GM13976 (cell line): ENCODE measurements at regions not wholly inside any gene's neighbourhood (a gene's known extent, or its start where the extent isn't known, plus 50 kb on each side); places are given as distances from the start of the nearest gene placed in this dataset.

Experiments
- DNase-seq: peaks from one replicate; pipeline ENCODE4 v3.0.0; 2012; ENCODE audit warnings: low spot score
- in situ Hi-C: fragments of 300-500 bp; cut with MboI; formaldehyde crosslinking; loops from one replicate; pipeline ENCODE4 v1.12.0; 2022; ENCODE audit warnings: low sequenced_read_pairs, mixed read lengths, inconsistent platforms; ENCODE audit not compliant: unreplicated experiment
- TF ChIP-seq, protein P1 (sequence below): IDR thresholded peaks from 2 replicates; pipeline ENCODE4 v1.5.1; 2012; ENCODE audit warnings: borderline replicate concordance, mild to moderate bottlenecking; ENCODE audit not compliant: insufficient read depth; ENCODE audit errors: extremely low read depth, missing control alignments, control extremely low read depth

DNA sequence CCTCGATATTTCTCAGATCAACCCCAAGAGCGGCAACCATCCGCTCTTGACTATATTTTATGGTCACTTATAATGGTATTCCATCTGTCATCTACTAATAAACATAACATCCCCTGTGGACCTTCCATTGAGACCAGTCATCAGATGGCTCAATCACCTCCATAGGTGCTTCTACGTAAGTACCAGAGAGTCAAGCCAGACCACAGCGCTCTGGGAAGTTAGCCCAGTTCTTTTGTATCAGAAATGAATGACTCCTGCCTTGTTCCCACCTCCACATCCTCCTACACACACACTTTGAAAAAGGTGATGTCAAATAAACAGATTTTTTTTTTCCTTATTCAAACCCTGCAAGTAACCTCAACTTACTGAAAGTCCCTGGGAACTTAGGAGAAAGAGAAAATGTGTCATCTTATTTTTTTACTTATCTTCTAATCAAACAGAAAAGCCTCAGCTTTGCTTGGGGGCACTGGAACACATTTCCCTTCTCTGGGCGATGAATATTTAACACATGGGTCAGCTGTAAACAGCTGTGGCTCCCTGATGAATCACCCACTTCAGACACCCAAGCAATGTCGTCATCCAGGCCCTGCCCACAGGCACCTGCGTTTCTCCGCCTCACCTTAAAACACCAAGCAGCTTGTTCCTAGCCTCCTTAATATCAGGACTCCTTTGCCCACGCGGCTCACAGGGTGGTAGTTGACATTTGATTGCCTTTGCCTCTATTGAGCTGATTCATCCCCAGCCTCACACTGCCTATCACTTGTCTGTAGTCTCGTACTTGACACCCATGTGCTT is 121.4 kb upstream of the LY86 start:
- in situ Hi-C loops, result no loop called here
- no peak for DNase-seq
- TF ChIP-seq, protein P1, sequence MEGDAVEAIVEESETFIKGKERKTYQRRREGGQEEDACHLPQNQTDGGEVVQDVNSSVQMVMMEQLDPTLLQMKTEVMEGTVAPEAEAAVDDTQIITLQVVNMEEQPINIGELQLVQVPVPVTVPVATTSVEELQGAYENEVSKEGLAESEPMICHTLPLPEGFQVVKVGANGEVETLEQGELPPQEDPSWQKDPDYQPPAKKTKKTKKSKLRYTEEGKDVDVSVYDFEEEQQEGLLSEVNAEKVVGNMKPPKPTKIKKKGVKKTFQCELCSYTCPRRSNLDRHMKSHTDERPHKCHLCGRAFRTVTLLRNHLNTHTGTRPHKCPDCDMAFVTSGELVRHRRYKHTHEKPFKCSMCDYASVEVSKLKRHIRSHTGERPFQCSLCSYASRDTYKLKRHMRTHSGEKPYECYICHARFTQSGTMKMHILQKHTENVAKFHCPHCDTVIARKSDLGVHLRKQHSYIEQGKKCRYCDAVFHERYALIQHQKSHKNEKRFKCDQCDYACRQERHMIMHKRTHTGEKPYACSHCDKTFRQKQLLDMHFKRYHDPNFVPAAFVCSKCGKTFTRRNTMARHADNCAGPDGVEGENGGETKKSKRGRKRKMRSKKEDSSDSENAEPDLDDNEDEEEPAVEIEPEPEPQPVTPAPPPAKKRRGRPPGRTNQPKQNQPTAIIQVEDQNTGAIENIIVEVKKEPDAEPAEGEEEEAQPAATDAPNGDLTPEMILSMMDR, result no peak

DNA sequence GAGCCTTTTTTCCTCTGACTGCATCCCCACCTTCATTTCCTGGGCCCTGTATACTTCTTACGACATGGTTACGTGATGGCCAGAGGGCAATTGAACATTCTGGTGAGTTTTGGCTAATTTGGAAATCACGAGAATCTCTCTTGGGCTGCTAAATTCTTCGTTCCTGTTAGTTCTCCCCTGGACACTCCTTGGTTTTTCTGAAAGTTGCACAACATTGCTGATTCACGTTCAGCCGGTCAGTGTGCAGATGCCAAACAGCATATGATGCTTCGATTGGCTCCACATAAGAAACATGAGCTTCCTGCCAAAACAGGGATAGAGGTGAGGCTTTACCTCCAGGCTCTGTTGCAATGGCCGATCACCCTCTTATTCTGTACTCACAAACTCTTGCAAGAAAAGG is 119.4 kb upstream of the LY86 start:
- TF ChIP-seq, protein P1, result no peak
- no peak for DNase-seq
- in situ Hi-C loops, result no loop called here

DNA sequence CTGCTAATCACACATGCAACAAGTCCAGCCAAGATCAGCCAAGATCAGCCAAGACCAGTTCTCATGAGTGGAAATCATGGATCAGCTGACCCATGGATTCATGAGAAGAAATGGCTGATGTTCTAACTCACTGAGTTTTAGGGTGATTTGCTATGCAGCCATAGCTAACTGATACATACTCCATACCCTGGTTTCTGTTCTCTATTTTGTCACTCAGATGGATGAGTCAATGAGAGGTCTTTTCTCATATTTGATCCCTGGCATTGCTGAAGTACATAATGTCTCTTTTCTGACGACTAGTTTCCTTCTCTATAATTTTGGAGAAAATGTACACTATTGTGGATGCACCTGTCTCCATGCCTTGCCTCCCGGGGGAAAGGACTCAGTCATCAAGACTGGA is 118.4 kb upstream of the LY86 start:
- TF ChIP-seq, protein P1, result no peak
- DNase-seq, result no peak
- in situ Hi-C loops, result no loop called here

DNA sequence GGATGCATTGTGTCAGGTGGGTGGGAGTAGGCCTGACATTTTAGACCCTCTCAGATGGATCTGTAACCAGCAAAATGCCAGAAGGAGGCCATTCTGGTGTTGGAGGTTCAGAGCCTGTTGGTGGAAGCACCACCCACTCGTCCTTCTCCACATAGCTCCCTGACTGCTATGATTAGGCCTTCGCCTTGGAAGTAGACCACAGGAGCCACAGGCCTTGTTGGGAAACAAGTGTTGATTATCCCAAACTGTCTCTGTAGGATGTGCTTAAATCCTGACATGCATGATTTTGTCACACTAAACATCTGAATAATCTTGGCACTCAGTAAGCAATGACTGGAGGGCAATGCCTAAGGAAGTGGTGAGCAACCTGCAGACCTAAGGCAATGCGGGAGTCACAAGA is 117.2 kb upstream of the LY86 start:
- no peak for DNase-seq
- TF ChIP-seq, protein P1, result no peak
- in situ Hi-C loops, result no loop called here

DNA sequence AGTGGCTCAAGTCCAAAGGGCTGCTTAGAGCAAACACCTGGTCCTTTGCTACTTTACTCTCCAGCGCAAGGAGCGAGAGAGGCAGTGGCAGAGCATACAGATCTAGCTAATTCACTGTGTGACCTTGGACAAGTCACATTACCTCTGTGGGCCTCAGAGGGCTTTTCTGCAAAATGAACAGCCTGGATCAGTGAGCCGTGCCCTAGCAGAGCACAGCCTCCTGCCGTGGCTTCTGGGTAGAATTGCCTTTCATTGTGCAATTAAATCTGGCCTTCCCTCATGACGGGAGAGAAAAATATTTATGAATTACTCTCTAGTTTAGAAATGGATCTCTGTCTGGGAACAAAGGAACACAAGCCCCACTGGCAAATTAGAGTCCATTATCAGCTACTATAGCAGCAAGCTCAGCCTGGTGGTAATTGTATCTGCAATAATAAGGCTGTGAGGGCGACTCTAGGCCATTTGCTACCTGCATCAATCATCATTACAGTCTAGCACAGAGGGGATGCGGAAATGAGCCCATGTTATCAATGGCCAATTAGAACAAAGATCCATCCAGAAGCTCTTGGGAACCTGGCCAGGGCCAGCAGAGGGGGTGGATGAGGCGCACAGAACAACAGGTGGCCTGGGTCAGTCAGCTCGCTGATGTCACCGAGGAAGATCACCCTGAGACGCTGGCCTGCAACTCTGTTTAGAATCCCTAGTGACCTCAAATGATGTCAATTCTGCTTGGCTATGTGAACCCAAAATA is 114.2 kb upstream of the LY86 start:
- in situ Hi-C loops, result no loop called here
- DNase-seq, result no peak
- TF ChIP-seq, protein P1, result no peak

DNA sequence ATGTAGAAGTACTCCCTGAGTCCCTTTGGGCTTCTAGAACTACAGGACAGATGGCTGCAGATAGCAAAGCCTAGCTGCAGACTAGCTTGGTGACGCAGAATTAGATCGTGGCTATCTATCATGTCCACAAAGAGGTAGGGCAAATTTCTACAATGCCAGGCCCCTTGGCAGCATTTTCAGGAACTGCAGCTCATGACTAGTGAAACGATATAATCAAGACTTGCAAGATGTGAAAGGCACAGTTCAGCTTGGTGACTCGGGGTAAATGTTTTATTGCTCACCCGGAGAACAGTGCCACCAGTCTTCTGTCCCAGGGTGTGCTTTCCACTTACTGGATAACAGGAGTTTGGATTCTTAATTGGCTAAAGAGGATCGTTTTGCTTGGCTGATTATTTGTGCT is 108.7 kb upstream of the LY86 start:
- in situ Hi-C loops, result no loop called here
- DNase-seq, result no peak
- TF ChIP-seq, protein P1, result no peak
